Neural progenitor cell (in vitro differentiated cells): ENCODE measurements at regions not wholly inside any gene's neighbourhood (a gene's known extent, or its start where the extent isn't known, plus 50 kb on each side); places are given as distances from the start of the nearest gene placed in this dataset.

ENCODE experiments used
- EZH2 ChIP-seq: fragments of 200-600 bp; sonication (generic); IDR thresholded peaks from 2 replicates; pipeline ENCODE4 v1.6.1; 2017; ENCODE audit warnings: antibody characterized with exemption, mild to moderate bottlenecking, moderate library complexity
- TF ChIP-seq, protein P1 (sequence below): fragments of 200-600 bp; sonication (generic); IDR thresholded peaks from 2 replicates; pipeline ENCODE4 v1.5.1; 2017; ENCODE audit warnings: antibody characterized with exemption, mild to moderate bottlenecking

GRCh38 chr4:59869559-59869958 is 1330.6 kb upstream of the ADGRL3 start:
- TF ChIP-seq, protein P1, sequence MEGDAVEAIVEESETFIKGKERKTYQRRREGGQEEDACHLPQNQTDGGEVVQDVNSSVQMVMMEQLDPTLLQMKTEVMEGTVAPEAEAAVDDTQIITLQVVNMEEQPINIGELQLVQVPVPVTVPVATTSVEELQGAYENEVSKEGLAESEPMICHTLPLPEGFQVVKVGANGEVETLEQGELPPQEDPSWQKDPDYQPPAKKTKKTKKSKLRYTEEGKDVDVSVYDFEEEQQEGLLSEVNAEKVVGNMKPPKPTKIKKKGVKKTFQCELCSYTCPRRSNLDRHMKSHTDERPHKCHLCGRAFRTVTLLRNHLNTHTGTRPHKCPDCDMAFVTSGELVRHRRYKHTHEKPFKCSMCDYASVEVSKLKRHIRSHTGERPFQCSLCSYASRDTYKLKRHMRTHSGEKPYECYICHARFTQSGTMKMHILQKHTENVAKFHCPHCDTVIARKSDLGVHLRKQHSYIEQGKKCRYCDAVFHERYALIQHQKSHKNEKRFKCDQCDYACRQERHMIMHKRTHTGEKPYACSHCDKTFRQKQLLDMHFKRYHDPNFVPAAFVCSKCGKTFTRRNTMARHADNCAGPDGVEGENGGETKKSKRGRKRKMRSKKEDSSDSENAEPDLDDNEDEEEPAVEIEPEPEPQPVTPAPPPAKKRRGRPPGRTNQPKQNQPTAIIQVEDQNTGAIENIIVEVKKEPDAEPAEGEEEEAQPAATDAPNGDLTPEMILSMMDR: no peak
- no peak for TF ChIP-seq EZH2
